ENCODE measurements at regions not wholly inside any gene's neighbourhood (a gene's known extent, or its start where the extent isn't known, plus 50 kb on each side); places are given as distances from the start of the nearest gene placed in this dataset.

DNA sequence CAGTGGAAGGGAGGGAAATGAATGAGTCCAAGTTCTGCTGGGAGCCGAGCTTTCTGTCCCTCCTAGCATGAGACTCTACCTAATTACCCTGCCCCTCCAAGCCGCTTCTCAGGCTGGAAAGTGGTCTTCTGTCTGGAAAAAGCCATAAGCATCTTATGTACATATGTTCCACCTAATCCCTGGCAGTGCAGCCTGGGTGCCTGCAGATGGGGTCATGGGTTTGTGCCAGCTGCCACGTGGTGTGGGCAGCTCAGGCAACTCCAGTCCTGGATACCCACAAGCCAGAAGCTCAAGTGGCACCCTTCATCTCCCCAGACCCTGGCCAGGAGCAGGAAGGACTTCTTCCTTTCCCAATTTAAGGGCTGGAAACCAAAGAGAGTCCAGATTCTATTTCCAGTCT lies 253.1 kb downstream of the LY86 start:
- H3K4me1 ChIP-seq (ENCODE audit: insufficient read depth, low read length, poor library complexity, severe bottlenecking), result no peaks in the 10 kb centered on the region
- no peak for DNase-seq (ENCODE audit: low spot score)
- H3K4me2 ChIP-seq (ENCODE audit: low read length), result no peak overlapping the region
- H3K4me3 ChIP-seq (ENCODE audit: low read depth, low read length, poor library complexity, severe bottlenecking), result no peak overlapping the region
- no peaks in the 10 kb centered on the region for H4K20me1 ChIP-seq (ENCODE audit: insufficient read depth, low read length)
- TF ChIP-seq, protein P1, sequence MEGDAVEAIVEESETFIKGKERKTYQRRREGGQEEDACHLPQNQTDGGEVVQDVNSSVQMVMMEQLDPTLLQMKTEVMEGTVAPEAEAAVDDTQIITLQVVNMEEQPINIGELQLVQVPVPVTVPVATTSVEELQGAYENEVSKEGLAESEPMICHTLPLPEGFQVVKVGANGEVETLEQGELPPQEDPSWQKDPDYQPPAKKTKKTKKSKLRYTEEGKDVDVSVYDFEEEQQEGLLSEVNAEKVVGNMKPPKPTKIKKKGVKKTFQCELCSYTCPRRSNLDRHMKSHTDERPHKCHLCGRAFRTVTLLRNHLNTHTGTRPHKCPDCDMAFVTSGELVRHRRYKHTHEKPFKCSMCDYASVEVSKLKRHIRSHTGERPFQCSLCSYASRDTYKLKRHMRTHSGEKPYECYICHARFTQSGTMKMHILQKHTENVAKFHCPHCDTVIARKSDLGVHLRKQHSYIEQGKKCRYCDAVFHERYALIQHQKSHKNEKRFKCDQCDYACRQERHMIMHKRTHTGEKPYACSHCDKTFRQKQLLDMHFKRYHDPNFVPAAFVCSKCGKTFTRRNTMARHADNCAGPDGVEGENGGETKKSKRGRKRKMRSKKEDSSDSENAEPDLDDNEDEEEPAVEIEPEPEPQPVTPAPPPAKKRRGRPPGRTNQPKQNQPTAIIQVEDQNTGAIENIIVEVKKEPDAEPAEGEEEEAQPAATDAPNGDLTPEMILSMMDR (conservative IDR thresholded peaks at IDR 0.05; ENCODE audit: low read length), result no peak
- no peak for TF ChIP-seq EZH2phosphoT487 (IDR thresholded peaks at IDR 0.05; ENCODE audit: borderline replicate concordance, low read depth, low read length)
- no peaks in the 10 kb centered on the region for H3K9me3 ChIP-seq (ENCODE audit: low read length)
- no peak overlapping the region for H2AFZ ChIP-seq (ENCODE audit: low read length)
- no TSS peak for BruUV-seq (replicated peaks)
- no peaks in the 10 kb centered on the region for H3K9me2 ChIP-seq (ENCODE audit: insufficient read depth, low read length)
- no peaks in the 10 kb centered on the region for H3K36me3 ChIP-seq (ENCODE audit: insufficient read depth, low read length)
- intact Hi-C loops (cut with micrococcal nuclease; ENCODE audit: unreplicated experiment), result no loop called here
- no peaks in the 10 kb centered on the region for H3K79me2 ChIP-seq (ENCODE audit: insufficient read depth, low read depth, low read length)
- POLR2A ChIA-PET, result no interaction called here
- CTCF ChIA-PET (ENCODE audit: unreplicated experiment), result no interaction called here
- H3K27ac ChIP-seq (ENCODE audit: low read depth, low read length, poor library complexity, severe bottlenecking), result no peak overlapping the region

DNA sequence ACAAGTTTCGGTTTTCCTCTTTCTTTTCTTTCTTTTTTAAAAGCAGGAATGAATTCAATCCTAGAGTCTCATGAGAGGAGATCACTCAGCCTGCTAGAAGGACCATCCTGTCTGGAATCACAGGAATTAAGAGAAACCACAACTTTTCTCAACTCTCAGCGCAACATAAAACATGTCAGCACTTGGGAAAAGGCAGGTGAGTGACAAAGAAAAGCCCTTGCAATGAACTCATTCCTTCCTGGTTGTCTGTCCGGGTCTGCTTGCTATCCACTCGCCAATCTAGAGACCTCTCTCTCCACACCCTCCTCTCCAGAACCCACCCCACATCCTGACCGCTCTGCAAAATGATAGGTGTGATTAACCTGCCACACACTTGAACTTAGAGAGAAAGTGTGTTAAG lies 253.8 kb downstream of the LY86 start:
- Histone ChIP-seq H3K9me2 (ENCODE audit: insufficient read depth, low read length) (no peaks in the 10 kb centered on the region), H3K27ac (ENCODE audit: low read depth, low read length, poor library complexity, severe bottlenecking) (no peak overlapping the region), H3K4me2 (ENCODE audit: low read length) (no peak overlapping the region), H3K9me3 (ENCODE audit: low read length) (no peaks in the 10 kb centered on the region), H4K20me1 (ENCODE audit: insufficient read depth, low read length) (no peaks in the 10 kb centered on the region), H3K79me2 (ENCODE audit: insufficient read depth, low read depth, low read length) (no peaks in the 10 kb centered on the region), H3K4me1 (ENCODE audit: insufficient read depth, low read length, poor library complexity, severe bottlenecking) (no peaks in the 10 kb centered on the region), H2AFZ (ENCODE audit: low read length) (no peak overlapping the region), H3K36me3 (ENCODE audit: insufficient read depth, low read length) (no peaks in the 10 kb centered on the region), H3K4me3 (ENCODE audit: low read depth, low read length, poor library complexity, severe bottlenecking) (no peak overlapping the region)
- ChIA-PET CTCF (ENCODE audit: unreplicated experiment) (no interaction called here), POLR2A (no interaction called here)
- intact Hi-C loops (cut with micrococcal nuclease; ENCODE audit: unreplicated experiment), result no loop called here
- no TSS peak for BruUV-seq (replicated peaks)
- no peak for TF ChIP-seq EZH2phosphoT487 (IDR thresholded peaks at IDR 0.05; ENCODE audit: borderline replicate concordance, low read depth, low read length)
- TF ChIP-seq, protein P1 (conservative IDR thresholded peaks at IDR 0.05; ENCODE audit: low read length), result no peak
- DNase-seq (ENCODE audit: low spot score), result no peak

DNA sequence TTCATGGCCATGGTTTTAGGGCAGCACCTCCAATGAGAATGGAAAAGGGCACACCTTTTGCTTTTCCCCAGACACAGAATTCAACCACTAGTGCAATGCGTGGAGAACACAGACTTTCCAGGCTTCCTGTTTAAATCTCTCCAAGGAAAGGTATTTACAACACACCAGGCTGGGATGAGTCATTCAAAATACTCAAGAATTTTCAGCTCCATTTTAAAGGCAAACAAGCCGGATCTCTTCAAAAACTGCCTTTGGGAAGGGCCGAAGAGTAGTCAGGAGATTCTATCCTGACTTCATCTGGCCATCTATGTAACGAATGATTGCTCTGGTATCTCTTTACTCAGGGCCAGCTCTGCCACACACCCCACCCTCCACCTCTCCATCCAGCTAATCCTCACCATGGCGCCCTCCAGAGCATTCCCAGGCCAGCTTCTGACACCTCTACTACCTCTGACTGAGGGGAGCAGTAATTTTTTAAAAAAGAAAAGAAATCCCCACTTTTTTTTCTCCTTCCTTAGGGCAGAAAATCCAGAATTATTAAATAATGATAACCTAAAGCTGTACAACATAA lies 254.6 kb downstream of the LY86 start:
- CTCF ChIA-PET (ENCODE audit: unreplicated experiment), result no interaction called here
- H3K36me3 ChIP-seq (ENCODE audit: insufficient read depth, low read length), result no peaks in the 10 kb centered on the region

More for the DNA sequence above, 254.6 kb downstream of the LY86 start:
- no peak for DNase-seq (ENCODE audit: low spot score)
- TF ChIP-seq, protein P1 (conservative IDR thresholded peaks at IDR 0.05; ENCODE audit: low read length), result no peak
- TF ChIP-seq EZH2phosphoT487 (IDR thresholded peaks at IDR 0.05; ENCODE audit: borderline replicate concordance, low read depth, low read length), result no peak
- H3K27ac ChIP-seq (ENCODE audit: low read depth, low read length, poor library complexity, severe bottlenecking), result no peak overlapping the region
- intact Hi-C loops (cut with micrococcal nuclease; ENCODE audit: unreplicated experiment), result no loop called here
- BruUV-seq (replicated peaks), result no TSS peak
- no peaks in the 10 kb centered on the region for H3K79me2 ChIP-seq (ENCODE audit: insufficient read depth, low read depth, low read length)
- no peak overlapping the region for H2AFZ ChIP-seq (ENCODE audit: low read length)
- no peaks in the 10 kb centered on the region for H3K9me3 ChIP-seq (ENCODE audit: low read length)
- no peak overlapping the region for H3K4me2 ChIP-seq (ENCODE audit: low read length)
- POLR2A ChIA-PET, result no interaction called here
- no peak overlapping the region for H3K4me3 ChIP-seq (ENCODE audit: low read depth, low read length, poor library complexity, severe bottlenecking)
- no peaks in the 10 kb centered on the region for H4K20me1 ChIP-seq (ENCODE audit: insufficient read depth, low read length)
- no peaks in the 10 kb centered on the region for H3K9me2 ChIP-seq (ENCODE audit: insufficient read depth, low read length)
- no peaks in the 10 kb centered on the region for H3K4me1 ChIP-seq (ENCODE audit: insufficient read depth, low read length, poor library complexity, severe bottlenecking)
